ENCODE measurements at regions not wholly inside any gene's neighbourhood (a gene's known extent, or its start where the extent isn't known, plus 50 kb on each side); places are given as distances from the start of the nearest gene placed in this dataset.

DNA sequence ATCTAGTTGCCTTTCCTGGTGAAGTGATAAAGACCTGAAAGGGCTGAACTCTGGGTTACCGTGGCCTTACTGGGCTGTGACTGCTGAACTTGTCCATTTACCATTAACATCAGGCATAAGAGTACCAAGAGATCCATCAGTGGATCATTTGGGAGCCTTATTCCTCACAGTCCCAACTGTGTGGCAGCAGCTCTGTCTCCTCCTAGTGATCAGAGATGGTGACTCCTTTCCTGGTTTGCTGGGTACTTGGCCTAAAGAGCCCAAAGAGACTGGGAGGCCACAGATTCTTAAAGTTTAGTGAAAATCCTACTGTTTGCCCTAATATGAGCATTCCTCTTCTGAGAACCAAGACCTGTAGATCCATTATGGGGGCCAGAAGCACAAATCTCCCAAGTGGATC, 56.3 kb upstream of the ATP6AP2 start:
- TF ChIP-seq, protein P1, sequence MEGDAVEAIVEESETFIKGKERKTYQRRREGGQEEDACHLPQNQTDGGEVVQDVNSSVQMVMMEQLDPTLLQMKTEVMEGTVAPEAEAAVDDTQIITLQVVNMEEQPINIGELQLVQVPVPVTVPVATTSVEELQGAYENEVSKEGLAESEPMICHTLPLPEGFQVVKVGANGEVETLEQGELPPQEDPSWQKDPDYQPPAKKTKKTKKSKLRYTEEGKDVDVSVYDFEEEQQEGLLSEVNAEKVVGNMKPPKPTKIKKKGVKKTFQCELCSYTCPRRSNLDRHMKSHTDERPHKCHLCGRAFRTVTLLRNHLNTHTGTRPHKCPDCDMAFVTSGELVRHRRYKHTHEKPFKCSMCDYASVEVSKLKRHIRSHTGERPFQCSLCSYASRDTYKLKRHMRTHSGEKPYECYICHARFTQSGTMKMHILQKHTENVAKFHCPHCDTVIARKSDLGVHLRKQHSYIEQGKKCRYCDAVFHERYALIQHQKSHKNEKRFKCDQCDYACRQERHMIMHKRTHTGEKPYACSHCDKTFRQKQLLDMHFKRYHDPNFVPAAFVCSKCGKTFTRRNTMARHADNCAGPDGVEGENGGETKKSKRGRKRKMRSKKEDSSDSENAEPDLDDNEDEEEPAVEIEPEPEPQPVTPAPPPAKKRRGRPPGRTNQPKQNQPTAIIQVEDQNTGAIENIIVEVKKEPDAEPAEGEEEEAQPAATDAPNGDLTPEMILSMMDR (IDR thresholded peaks at IDR 0.05; ENCODE audit: extremely low read depth in 1 of 2, insufficient read depth in 1 of 2, low read depth in 1 of 2, low read length in 2 of 2) = no peak
- TF ChIP-seq EZH2 (IDR thresholded peaks at IDR 0.05; ENCODE audit: borderline replicate concordance, low read depth, low read length, severe bottlenecking) = no peak
- TF ChIP-seq POLR2A (IDR thresholded peaks at IDR 0.05; ENCODE audit: low read depth, low read length) = no peak
- TF ChIP-seq FOS (IDR thresholded peaks at IDR 0.05; ENCODE audit: borderline replicate concordance, insufficient read depth, low read length) = no peak
- TF ChIP-seq, protein P2, sequence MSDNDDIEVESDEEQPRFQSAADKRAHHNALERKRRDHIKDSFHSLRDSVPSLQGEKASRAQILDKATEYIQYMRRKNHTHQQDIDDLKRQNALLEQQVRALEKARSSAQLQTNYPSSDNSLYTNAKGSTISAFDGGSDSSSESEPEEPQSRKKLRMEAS (IDR thresholded peaks at IDR 0.05; ENCODE audit: insufficient read depth, insufficient read length) = no peak

All from endothelial cell of umbilical vein (primary cell).